ENCODE measurements at regions not wholly inside any gene's neighbourhood (a gene's known extent, or its start where the extent isn't known, plus 50 kb on each side); places are given as distances from the start of the nearest gene placed in this dataset.

- no peak for TF ChIP-seq EHMT2 (IDR thresholded peaks at IDR 0.05)
- TF ChIP-seq RB1 (IDR thresholded peaks at IDR 0.05; ENCODE audit: low read depth): no peak
- no peak for TF ChIP-seq REST (IDR thresholded peaks at IDR 0.05; ENCODE audit: borderline replicate concordance)
- no peak for TF ChIP-seq REST (CRISPR knock-in tag; IDR thresholded peaks at IDR 0.05; ENCODE audit: low read depth)
- TF ChIP-seq IRF2 (CRISPR knock-in tag; IDR thresholded peaks at IDR 0.05): no peak
- TF ChIP-seq ZNF408 (CRISPR knock-in tag; IDR thresholded peaks at IDR 0.05; ENCODE audit: low read depth): no peak
- no peak for TF ChIP-seq MCM7 (IDR thresholded peaks at IDR 0.05)
These were observed 170.1 kb downstream of the TRIM33 start (continued) for GRCh38 chr1:114340892-114341291.

All from K562 (cell line).